ENCODE measurements at regions not wholly inside any gene's neighbourhood (a gene's known extent, or its start where the extent isn't known, plus 50 kb on each side); places are given as distances from the start of the nearest gene placed in this dataset.
"Not testable (repeated sequence)": the region's sequence is repeated elsewhere in the genome, so short reads cannot be mapped to it uniquely, and the experiment has no call there.

- DNase-seq (ENCODE audit: low spot score): no peak
Observed at GRCh38 chr14:103186909-103187586, 63.8 kb downstream of the TNFAIP2 start.

GRCh38 chr14:103187911-103188310 is 64.7 kb downstream of the TNFAIP2 start:
- DNase-seq (ENCODE audit: low spot score): no peak

DNA sequence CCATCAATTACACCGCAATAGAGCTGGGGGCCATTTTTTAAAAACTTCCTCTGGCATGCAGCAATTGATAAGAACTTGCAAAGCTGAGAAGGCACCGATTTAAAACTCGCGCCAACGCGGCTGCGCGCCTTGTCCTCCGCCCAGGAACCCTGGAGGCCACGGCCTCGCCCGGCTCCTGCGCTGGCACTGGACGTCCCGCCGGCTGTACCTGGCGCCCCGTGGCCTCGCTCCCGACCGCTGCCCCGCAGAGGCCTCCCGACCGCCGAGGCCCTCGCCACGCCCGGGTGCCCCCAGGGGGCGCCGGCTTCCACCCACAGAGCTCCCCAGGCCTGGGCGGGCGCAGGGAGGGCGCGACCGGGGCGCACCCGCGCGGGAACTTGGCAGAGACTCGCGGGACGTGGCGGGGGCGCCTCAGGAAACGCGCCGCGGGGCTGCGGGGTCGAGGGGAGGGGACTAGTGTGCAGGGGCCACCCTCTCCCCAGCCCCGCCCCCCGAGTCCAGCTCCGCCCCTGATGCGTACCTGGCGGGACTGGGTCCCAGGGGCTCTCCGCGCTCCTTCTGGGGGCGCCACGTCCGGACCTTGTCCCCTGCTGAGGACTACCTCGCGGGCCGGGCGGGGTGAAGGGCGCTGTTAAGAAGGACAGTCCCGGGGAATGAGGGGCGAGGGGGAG is 65.7 kb downstream of the TNFAIP2 start:
- DNase-seq (ENCODE audit: low spot score): peak; percentile 65

- no peak for DNase-seq (ENCODE audit: low spot score)
Observed at GRCh38 chr14:103189481-103190470, 66.5 kb downstream of the TNFAIP2 start.

GRCh38 chr14:103190741-103191140 is 67.5 kb downstream of the TNFAIP2 start:
- no peak for DNase-seq (ENCODE audit: low spot score)

DNA sequence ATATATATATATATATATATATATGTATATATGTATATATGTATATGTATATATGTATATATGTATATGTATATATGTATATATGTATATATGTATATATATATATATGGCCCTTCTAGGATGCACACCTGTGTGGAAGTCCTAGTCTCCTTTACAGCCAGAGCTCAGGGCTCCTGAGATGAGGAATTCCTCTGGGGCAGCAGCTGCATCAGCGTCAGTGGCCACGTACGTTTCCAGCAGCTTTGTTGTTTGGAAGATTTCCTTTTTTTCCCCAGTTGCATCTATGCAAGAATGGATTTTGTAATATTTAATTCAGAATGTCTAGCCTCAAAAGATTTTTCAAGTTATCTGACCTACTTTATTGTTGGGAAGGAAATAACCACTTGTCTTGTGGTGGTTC is 68.6 kb downstream of the TNFAIP2 start:
- DNase-seq (ENCODE audit: low spot score): no peak

- no peak for DNase-seq (ENCODE audit: low spot score)
Observed at GRCh38 chr14:103192246-103192840, 69.1 kb downstream of the TNFAIP2 start.

- DNase-seq (ENCODE audit: low spot score): not testable (repeated sequence)
Observed at GRCh38 chr14:103192861-103193260, 69.6 kb downstream of the TNFAIP2 start.

DNA sequence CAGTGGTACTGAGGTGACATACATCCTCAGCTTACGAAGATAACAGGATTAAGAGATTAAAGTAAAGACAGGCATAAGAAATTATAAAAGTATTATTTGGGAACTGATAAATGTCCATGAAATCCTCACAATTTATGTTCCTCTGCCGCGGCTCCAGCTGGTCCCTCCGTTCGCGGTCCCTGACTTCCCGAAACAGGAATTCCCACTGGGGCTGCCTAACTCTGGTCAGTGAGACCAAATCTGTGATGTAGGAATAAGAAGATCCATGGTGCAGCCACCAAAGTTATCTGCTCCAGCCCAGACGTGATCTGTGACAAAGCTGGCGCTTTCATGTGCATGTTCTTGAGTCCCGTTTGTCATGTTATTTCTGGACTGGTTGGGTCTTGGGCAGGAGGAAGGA is 70.2 kb downstream of the TNFAIP2 start:
- DNase-seq (ENCODE audit: low spot score): not testable (repeated sequence)

GRCh38 chr14:103194256-103195045 is 71.2 kb downstream of the TNFAIP2 start:
- DNase-seq (ENCODE audit: low spot score): peak; percentile 45

DNA sequence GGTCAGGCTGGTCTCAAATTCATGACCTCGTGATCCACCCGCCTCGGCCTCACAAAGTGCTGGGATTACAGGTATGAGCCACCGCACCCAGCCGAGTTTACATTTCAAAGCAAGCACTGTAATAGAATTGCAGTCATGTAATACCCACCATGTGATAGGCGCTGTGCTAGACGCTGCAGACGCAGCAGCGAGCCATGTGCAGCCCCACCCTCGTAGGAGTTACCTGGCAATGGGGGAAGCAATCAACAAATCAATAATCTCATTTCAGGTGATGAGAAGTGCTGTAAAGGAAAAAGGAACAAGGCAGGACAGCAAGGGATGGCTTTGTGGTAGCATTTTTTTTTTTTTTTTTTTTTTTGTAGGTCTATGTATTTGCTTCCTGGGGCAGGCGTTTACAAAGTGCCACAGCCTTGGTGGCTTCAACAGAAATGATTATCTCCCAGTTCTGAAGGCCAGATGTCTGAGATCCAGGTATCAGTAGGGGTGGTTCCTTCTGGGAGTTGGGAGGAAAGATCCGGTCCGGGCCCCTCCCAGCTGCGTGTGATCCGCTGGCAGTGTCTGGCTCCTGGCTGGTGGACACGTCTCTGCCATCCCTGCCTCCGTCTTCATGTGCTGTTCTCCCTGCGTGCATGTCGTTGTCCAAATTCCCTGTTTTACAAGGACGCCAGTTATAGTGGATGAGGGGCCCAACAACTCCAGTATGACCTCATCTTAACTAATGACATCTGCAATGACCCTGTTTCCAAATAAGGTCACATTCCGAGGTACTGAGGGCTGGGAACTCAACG is 72.8 kb downstream of the TNFAIP2 start:
- DNase-seq (ENCODE audit: low spot score): no peak

- DNase-seq (ENCODE audit: low spot score): no peak
Observed at GRCh38 chr14:103196716-103197115, 73.5 kb downstream of the TNFAIP2 start.

DNA sequence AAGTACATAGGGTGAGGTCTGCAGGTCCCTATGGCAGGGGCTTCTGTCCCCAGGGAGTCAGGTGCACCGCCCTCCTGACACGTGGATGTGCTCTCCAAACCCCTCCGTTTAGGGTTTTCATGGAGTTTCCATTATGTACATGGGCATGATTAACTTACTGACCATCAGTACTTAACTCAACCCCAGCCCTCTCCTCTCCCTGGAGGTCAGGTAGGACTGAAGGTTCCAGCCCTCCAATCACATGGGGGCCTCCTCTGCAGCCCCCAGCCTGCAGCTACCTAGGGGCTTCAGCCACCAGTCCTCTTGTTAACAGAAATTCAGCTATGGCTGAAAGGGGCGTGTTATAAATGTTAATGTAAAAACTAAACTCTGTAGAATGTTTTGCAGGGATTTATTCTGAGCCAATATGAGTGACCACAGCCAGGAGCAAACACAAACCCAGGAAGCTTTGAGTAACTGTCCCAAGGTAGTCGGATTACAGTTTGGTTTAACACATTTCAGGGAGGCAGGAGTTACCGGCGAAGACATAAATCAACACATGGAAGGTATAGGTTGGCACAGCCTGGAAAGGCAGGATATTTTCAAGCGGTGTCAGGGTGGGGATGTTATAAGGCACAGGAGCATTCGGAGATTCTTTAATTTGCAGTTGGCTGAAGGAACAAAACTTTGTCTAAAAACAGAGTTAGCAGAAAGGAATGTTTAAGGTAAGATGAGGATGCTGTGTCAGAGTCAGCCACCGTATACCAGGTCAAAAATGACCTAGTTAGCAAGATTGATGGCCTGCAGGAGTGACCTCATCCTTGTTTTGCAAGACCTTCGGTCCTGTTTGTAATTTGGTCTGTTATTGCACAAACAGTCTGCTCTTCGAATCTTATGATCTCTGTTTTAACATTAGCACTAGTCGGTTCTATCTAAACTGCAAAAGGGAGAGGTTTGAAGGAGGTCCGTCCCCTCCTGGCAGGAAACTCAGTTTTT is 75.2 kb downstream of the TNFAIP2 start:
- peak; percentile 68 for DNase-seq (ENCODE audit: low spot score)

- peak; percentile 61 for DNase-seq (ENCODE audit: low spot score)
Observed at GRCh38 chr14:103199124-103199523, 75.9 kb downstream of the TNFAIP2 start.

DNA sequence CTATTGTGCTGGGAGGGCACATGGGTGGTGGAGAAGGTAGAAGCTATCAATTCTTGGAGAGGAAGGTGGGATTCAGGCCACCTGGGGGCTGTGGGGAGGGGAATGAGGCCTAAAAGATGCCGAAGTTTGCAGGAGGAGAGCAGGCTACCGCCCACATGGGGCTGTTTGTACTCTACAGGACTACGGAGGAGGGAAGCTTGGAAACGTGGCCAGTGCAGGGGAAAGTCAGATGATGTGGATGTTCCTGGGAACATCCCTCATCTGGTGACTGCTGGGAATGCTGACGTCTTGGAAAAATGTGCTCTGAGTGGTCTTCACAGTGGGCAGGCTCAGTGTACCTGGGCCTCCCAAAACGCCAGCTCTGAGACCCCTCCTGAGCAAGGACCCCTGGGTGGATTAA is 78.5 kb downstream of the TNFAIP2 start:
- DNase-seq (ENCODE audit: low spot score): no peak

DNA sequence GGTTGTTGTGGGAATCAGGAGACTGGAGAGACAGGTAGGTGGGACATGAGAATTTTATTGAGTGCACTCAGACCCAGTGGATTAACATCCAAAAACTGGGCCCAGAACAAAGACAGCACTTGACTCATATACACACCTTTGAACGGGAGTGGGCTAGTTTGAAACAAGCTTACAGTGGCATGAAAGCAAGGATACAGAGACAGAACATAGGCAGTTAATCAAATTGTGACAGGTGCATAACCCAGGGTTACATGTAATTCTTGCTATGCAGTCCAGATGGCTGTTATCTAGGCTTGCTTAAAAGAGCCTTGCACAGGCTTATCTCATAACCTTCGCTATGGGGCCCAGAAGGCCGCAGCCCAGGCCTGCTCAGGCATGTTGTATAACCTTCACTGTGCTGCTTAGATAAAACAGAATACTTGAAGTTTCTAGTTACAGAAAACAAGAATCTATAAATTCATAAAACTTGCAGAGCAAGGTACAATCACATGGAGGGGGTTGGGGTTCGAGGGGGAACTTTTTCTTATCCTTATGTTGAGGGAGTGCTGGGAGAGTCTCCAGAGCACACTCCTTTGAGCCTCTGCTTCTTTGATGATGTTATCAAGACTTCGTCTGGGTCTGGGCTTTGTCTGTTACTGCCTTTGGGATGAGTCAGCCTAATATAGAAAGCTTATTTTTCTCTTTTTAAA is 81.7 kb downstream of the TNFAIP2 start:
- no peak for DNase-seq (ENCODE audit: low spot score)

- DNase-seq (ENCODE audit: low spot score): no peak
Observed at GRCh38 chr14:103205541-103205906, 82.3 kb downstream of the TNFAIP2 start.

DNA sequence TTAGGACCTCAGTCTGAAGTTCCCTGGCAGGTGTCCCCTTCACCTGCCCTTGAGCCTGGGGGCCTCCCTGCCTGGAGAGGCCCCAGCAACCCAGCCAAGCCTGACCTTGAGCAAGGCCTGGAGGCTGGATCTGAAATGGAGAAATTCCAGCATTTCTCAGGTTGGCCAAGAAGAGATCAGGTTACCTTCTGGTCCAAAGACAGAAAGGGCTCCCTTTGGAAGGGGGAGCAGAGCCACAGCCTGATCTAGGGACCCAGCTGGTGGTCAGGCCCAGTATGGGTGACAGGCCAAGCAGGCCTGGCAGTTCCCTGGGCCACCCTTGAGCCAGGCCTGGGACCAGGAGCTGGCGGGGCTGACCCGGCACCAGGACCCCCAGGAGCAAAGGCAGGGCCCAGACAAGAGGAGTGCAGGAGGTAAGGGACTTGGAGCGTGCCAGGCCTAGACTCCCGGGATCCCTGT is 82.8 kb downstream of the TNFAIP2 start:
- no peak for DNase-seq (ENCODE audit: low spot score)

Measured in AG08396 (cell line).